Activated T-cell treated with anti-CD3 and anti-CD28 coated beads, Interleukin-2, amount 50 U/mL, for 24 hours (primary cell): ENCODE measurements at regions not wholly inside any gene's neighbourhood (a gene's known extent, or its start where the extent isn't known, plus 50 kb on each side); places are given as distances from the start of the nearest gene placed in this dataset.

ENCODE experiments used
- DNase-seq: peaks from one replicate; pipeline ENCODE4 v3.0.0-alpha.2; 2020
- H3K27ac Mint-ChIP-seq: 2 replicates; pipeline ENCODE4 v1.8.0; 2020; ENCODE audit warnings: mild to moderate bottlenecking, mixed read lengths
- H3K27me3 Mint-ChIP-seq: 2 replicates; pipeline ENCODE4 v1.8.0; 2020; ENCODE audit warnings: mixed read lengths
- H3K36me3 Mint-ChIP-seq: 2 replicates; pipeline ENCODE4 v1.8.0; 2020; ENCODE audit warnings: low read depth, mixed read lengths
- H3K4me1 Mint-ChIP-seq: 2 replicates; pipeline ENCODE4 v1.8.0; 2020; ENCODE audit warnings: low read depth, mixed read lengths
- H3K4me3 Mint-ChIP-seq: 2 replicates; pipeline ENCODE4 v1.8.0; 2020; ENCODE audit warnings: mild to moderate bottlenecking, moderate library complexity, mixed read lengths
- H3K9me3 Mint-ChIP-seq: 2 replicates; pipeline ENCODE4 v1.8.0; 2020; ENCODE audit warnings: mixed read lengths

DNA sequence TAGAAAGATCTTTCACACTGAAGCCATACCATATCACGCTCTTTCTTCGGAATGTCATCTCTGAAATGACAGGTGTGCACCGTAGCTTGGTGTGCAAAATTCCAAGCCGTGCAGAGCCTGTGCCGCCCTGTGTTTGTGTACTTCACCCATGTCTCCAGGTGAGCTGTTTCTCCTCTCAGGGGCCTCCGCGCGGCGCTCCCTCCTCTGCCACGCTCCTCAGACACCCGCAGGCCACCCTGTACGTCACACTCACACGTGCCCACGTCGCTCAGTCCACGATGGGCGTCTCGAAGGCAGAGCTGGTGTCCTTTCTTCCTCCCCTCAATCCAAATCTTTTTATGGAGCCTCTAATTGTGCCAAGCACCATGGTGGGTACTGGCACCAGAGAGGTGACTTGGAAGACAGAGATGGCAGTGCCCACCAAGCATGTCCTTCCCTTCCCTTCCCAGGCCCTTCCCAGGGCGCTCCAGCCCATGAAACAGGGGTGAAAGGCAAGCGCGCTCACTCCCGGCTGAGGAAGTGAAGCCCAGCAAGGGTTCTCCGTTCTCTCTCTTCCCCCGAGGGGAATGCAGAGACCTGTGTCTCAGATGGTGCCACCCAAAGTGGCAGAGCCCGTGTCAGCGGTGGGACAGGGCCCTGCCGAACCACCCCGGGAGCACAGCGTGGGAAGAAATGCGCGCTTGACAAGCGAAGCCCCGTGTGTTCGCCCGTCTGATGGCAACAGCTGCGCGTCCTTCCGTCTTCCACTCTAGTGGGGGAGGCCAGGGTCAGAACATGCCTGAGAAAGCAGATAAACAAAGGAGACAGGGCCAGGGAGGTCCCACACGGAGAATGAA is 292.5 kb upstream of the SHH start:
- no peak overlapping the region for H3K4me3 Mint-ChIP-seq
- DNase-seq, result no peak
- no peak overlapping the region for H3K27ac Mint-ChIP-seq
- H3K36me3 Mint-ChIP-seq, result no peaks in the 10 kb centered on the region
- no peaks in the 10 kb centered on the region for H3K9me3 Mint-ChIP-seq
- H3K4me1 Mint-ChIP-seq, result no peaks in the 10 kb centered on the region
- H3K27me3 Mint-ChIP-seq, result no peaks in the 10 kb centered on the region

DNA sequence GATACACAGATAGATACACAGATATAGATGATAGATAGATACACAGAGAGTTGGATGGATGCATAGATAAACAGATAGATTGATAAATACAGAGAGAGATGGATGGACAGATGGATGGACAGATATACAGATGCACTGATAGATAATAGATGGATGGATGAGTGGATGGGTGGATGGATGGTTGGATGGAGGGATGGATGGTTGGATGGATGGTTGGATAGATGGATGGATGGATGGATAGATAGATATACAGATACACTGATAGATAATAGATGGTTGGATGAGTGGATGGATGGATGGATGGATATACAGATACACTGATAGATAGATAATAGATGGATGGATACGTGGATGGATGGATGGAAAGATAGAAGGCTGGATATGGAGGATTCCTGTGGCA is 290.0 kb upstream of the SHH start:
- Mint-ChIP-seq H3K27me3 (no peaks in the 10 kb centered on the region), H3K4me1 (peaks cover 6% of the 10 kb centered on the region), H3K36me3 (no peaks in the 10 kb centered on the region), H3K9me3 (no peaks in the 10 kb centered on the region), H3K4me3 (no peak overlapping the region), H3K27ac (no peak overlapping the region)
- DNase-seq, result no peak

DNA sequence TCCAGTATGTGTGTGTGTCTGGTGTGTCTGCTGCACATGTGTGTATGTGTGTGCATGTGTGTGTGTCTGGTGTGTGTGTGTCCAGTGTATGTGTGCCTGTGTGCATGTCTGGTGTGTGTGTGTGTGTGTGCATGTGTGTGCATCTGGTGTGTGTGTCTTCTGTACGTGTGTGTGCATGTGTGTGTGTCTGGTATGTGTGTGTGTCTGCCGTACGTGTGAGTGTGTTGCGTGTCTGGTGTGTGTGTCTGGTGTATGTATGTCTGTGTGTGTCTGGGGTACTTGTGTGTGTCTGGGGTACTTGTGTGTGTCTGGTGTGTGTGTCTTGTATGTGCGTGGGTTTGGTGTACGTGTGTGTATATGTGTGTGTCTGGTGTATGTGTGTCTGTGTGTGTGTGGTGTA is 289.1 kb upstream of the SHH start:
- no peak overlapping the region for H3K27ac Mint-ChIP-seq
- no peaks in the 10 kb centered on the region for H3K36me3 Mint-ChIP-seq
- DNase-seq, result no peak
- no peaks in the 10 kb centered on the region for H3K9me3 Mint-ChIP-seq
- no peak overlapping the region for H3K4me3 Mint-ChIP-seq
- peaks cover 7% of the 10 kb centered on the region for H3K27me3 Mint-ChIP-seq
- peaks cover 15% of the 10 kb centered on the region for H3K4me1 Mint-ChIP-seq

DNA sequence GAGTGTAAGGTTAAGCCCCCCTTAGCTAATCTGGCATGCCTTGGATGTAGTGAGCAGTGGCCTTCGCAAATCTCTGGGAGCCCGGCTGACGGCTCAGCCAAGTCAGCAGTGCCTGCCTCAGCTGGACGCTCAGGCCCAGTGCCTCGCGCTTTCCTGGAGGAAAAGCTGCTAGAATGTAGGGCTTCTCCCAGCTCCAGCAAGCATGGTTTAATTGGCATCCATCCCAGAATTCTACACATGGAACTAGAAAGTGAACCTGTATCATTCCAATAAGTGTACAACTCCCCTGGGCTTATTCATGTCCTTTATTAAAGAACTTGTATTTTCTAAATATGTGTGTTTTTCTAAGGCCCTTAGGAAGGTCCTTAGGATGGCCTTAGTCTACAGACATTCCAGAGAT is 287.8 kb upstream of the SHH start:
- Mint-ChIP-seq H3K4me3 (no peak overlapping the region), H3K36me3 (no peaks in the 10 kb centered on the region), H3K27ac (no peak overlapping the region), H3K9me3 (no peaks in the 10 kb centered on the region), H3K27me3 (peaks cover 12% of the 10 kb centered on the region), H3K4me1 (peaks cover 28% of the 10 kb centered on the region)
- DNase-seq, result no peak

DNA sequence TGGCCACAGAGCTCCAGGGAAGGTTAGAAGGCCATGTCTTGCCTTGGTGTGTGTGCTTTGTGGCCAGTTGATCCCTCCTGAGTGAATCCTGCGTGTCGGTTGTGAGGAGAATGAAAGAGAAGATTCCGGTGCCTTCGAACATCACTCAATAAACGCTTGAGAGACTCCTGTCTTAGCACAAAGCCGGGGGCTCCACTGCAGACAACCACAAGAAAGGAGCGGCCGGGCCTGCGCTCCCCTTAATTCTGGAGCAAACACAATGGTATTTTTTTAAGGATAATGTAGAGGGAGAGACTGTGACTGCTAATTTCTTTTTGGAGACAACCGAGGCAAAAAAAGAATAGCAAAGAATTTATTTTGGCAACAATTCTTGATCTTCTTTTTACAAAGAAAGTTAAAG is 286.8 kb upstream of the SHH start:
- Mint-ChIP-seq H3K27me3 (peaks cover 12% of the 10 kb centered on the region), H3K4me3 (no peak overlapping the region), H3K4me1 (peaks cover 28% of the 10 kb centered on the region)

DNA sequence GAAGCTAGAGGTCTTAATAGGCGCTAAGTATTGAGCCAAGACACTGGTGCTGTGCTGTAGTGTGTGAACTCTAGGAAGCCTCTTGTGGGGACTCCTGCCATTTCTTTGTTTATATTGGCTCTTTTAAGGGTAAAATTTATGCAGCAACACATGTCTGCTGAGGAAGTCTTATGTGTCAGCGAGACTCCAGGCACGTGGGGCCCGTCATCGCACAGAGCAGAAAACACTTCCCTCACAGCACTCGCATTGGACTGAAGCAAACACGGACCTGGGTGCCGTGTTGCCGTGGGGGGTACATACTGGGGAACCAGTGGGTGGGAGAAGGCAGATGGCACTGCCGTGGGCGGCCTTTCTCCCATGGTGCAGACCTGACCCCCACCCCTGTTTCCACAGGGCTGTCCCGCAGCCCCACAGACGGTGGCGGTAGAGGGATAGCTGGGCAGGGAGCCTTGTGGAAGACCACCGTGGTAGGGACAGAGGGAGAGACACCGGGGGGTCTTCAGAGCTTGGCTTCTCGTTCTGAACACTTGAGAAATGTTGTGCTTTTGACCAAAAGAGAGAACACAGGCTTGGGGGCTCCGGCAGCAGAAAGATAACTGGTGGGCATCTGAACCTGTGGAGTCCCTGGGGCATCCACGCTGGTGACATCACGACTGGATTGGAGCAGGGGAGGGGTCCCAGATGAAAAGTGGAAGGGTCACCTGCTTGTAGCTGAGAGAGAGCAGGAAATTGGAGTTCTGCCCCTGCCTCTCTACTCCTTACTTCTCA is 284.7 kb upstream of the SHH start:
- DNase-seq, result no peak
- peaks cover 32% of the 10 kb centered on the region for H3K4me1 Mint-ChIP-seq
- no peaks in the 10 kb centered on the region for H3K36me3 Mint-ChIP-seq
- H3K27ac Mint-ChIP-seq, result no peak overlapping the region
- H3K27me3 Mint-ChIP-seq, result peaks cover 25% of the 10 kb centered on the region
- H3K9me3 Mint-ChIP-seq, result no peaks in the 10 kb centered on the region
- H3K4me3 Mint-ChIP-seq, result no peak overlapping the region

More for the DNA sequence above, 286.8 kb upstream of the SHH start:
- Mint-ChIP-seq H3K27ac (no peak overlapping the region), H3K9me3 (no peaks in the 10 kb centered on the region), H3K36me3 (no peaks in the 10 kb centered on the region)
- no peak for DNase-seq

DNA sequence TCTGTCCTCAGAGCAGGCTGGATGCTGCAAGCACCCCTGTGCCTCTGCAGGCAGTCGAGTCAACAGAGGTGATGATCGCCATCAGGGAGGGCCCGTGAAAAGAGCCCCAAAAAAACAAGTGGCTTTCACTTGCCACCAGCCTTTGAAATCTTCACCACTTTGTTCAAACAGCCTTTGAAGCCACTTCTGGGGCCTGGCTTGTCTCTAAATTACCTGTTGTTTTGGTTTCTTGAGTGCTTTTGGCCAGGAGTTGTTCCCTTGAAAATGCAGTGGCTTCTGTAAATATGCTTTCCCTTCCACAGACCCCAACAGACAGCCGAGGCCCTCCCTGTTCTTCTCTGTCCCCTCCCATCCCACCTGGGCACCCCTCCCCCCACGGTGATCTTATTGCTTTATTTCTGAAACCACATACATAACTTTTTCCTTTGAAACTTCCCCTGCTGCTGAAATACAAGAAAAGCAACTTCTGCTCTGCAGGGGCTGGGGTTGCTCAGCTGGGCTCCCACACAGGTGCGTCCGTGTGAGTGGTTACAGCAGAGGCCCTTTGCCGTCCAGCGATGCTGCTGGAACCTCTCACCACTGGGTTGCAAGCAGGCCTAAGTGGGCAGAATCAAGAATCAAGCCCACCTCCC is 283.8 kb upstream of the SHH start:
- DNase-seq, result peak; percentile 45
- Mint-ChIP-seq H3K4me3 (no peak overlapping the region), H3K4me1 (peaks cover 40% of the 10 kb centered on the region), H3K27ac (no peak overlapping the region), H3K27me3 (peaks cover 33% of the 10 kb centered on the region), H3K9me3 (no peaks in the 10 kb centered on the region), H3K36me3 (no peaks in the 10 kb centered on the region)

DNA sequence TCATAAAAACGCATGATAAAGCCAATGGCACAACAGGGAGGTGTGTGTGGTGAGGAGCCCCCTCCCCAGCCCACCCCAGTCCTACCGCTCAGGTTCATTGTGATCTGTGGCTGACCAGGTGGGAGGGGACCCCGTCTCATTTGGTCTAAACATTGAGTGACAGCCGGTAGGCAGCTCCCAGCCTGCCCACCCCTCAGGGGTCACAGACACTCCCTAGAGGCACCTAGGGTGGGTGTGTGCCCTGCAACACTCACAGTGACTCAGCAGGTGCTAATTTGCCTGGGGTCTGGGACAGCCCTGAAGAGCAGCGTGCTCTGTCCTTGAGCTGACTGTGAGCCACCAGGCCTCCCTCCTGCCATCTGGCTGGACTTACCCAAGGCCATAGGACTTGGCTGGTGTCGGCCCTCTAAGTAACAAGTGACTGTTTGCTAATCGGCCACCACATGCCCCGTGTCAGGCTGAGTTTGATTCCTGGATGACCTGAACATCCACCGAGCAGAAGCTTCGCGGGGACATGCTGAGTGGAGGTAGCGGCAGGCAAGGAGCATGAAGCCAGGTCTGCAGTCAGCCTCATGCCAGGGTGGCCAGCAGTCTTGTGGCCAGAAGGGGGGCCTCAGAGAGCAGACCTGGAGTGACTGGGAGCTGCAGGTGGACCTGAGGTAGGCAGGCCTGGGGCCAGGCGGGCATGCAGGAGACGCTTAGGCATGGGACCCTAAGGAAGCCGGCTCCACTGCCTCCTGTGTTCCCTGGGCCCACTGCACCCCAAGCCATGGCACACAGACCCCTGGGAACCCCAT is 282.3 kb upstream of the SHH start:
- Mint-ChIP-seq H3K4me1 (peaks cover 40% of the 10 kb centered on the region), H3K36me3 (no peaks in the 10 kb centered on the region), H3K4me3 (no peak overlapping the region), H3K27ac (no peak overlapping the region), H3K27me3 (peaks cover 35% of the 10 kb centered on the region), H3K9me3 (no peaks in the 10 kb centered on the region)
- DNase-seq, result no peak

DNA sequence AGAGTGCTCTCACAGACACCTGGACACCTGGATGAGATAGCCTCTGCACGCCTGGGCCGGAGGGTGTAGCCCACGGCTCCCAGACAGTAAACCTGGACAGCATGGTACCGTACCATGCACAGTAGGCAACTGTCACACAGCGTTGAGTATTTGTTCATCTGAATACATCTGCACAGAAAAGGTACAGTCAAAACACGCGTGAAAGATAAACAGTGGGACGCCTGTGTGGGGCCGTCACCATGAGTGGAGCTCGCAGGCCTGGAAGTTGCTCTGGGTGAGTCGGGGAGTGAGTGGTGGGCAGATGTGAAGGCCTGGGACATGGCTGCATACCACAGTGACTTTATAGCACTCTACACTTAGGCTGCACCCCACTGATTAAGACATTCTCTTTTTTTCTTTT is 280.0 kb upstream of the SHH start:
- Mint-ChIP-seq H3K4me3 (no peak overlapping the region), H3K27ac (no peak overlapping the region), H3K36me3 (no peaks in the 10 kb centered on the region), H3K27me3 (peaks cover 40% of the 10 kb centered on the region), H3K9me3 (no peaks in the 10 kb centered on the region), H3K4me1 (peaks cover 35% of the 10 kb centered on the region)
- DNase-seq, result no peak

DNA sequence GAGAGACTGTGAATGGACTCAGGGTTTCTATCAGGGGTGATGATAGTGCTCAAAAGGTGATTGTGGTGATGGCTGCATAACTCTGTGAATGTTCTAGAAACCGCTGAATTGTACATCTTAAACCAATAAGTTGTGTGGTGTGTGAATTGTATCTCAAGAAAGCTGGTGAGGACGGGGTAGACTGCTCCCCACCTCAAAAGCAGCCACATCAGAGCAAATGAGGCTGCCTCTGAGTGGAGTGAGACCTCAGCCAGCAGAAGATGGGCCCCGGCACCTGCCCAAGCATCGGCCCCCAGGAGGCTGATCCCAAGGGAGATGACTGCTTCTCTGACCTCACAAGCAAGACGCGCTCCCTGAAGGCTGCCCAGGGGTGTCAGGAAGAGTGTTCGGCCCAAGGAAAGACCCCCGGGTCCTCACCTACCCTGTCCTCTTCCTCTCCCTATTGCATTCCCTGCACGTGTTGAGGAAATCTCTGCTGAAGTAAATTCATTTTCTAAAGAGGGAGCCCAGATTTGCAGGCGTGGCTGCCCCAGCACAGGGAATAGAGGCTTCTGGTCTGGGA is 279.3 kb upstream of the SHH start:
- Mint-ChIP-seq H3K27me3 (peaks cover 36% of the 10 kb centered on the region), H3K4me3 (no peak overlapping the region)

DNA sequence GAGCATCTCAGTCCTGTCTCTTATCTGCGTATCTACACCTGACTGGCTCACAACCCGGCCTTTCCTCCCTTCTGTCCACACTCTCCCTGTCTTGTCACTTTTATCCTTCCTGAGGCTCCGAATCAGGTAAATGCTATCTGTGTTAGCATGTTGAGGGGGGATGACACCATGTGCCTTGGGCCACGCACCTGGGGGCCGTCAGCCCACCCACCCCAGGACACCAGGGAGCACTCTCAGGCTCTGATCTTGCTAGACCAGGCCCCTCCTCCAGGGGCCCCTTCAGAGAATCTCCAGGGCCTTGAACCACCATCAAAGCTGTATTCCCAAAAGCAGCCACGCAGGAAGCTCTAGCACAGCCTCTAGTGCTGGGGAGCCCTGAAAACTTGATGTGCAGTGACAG is 278.7 kb upstream of the SHH start:
- no peak overlapping the region for H3K4me3 Mint-ChIP-seq
- H3K36me3 Mint-ChIP-seq, result no peaks in the 10 kb centered on the region
- H3K27ac Mint-ChIP-seq, result no peak overlapping the region
- peaks cover 29% of the 10 kb centered on the region for H3K27me3 Mint-ChIP-seq
- H3K4me1 Mint-ChIP-seq, result peaks cover 21% of the 10 kb centered on the region
- no peaks in the 10 kb centered on the region for H3K9me3 Mint-ChIP-seq
- DNase-seq, result no peak

More for the DNA sequence above, 279.3 kb upstream of the SHH start:
- Mint-ChIP-seq H3K27ac (no peak overlapping the region), H3K4me1 (peaks cover 27% of the 10 kb centered on the region), H3K9me3 (no peaks in the 10 kb centered on the region), H3K36me3 (no peaks in the 10 kb centered on the region)
- DNase-seq, result no peak

DNA sequence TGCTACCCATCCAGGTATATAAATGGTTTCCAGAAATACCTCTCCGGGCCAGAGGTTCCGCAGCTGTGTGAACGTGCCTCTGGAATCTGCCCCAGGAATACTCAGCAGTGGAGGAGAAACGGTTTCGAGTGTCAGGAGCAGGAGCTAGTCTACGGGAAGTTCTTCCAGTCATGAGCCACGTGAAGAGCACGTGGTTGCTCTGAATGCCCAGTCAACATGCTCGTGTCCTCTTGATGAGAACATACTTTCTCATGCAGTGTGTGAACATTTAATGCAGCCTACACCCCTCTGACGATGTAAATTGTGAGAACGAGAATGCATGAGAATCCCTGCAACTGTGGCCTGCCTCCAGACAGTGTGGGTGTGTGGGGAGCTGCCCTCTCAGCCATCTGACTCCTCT is 277.0 kb upstream of the SHH start:
- DNase-seq, result no peak
- H3K27ac Mint-ChIP-seq, result no peak overlapping the region
- H3K4me1 Mint-ChIP-seq, result peaks cover 13% of the 10 kb centered on the region

DNA sequence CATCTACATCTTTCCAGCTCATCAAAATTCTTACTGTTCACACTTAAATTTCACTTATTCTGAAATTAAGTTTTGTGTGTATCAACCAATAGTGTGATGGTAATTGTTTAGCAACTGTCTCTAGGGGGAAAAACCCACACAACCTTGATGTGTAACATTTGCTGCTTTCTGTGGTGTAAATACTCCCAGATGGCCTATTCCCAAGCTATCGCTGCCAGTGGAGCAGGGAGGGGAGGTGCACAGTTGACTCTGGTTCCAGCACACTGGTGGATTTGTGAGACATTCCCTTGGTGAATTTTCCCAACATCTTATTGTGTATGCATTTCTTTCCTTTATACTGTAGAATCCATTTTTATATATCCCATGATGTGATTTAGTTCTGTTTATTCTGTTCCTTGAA is 275.9 kb upstream of the SHH start:
- H3K36me3 Mint-ChIP-seq, result no peaks in the 10 kb centered on the region
- H3K27me3 Mint-ChIP-seq, result peaks cover 20% of the 10 kb centered on the region
- no peak overlapping the region for H3K27ac Mint-ChIP-seq
- no peak overlapping the region for H3K4me3 Mint-ChIP-seq
- no peaks in the 10 kb centered on the region for H3K9me3 Mint-ChIP-seq
- no peak for DNase-seq
- peaks cover 13% of the 10 kb centered on the region for H3K4me1 Mint-ChIP-seq

More for the DNA sequence above, 277.0 kb upstream of the SHH start:
- Mint-ChIP-seq H3K36me3 (no peaks in the 10 kb centered on the region), H3K27me3 (peaks cover 28% of the 10 kb centered on the region), H3K9me3 (no peaks in the 10 kb centered on the region), H3K4me3 (no peak overlapping the region)
